ENCODE measurements at regions not wholly inside any gene's neighbourhood (a gene's known extent, or its start where the extent isn't known, plus 50 kb on each side); places are given as distances from the start of the nearest gene placed in this dataset.

GRCh38 chr7:42627101-42627500, 284.8 kb downstream of the C7orf25 start:
- no peak overlapping the region for H3K27ac ChIP-seq
- no peak for DNase-seq (ENCODE audit: low read depth, low spot score)

- H3K27ac ChIP-seq: no peak overlapping the region
- no peak for DNase-seq (ENCODE audit: low read depth, low spot score)
Observed at GRCh38 chr7:42625421-42625820, 286.4 kb downstream of the C7orf25 start.

GRCh38 chr7:42624471-42624870, 287.4 kb downstream of the C7orf25 start:
- H3K27ac ChIP-seq: no peak overlapping the region
- DNase-seq (ENCODE audit: low read depth, low spot score): peak; percentile 20

GRCh38 chr7:42621543-42622219, 290.2 kb downstream of the C7orf25 start:
- DNase-seq (ENCODE audit: low read depth, low spot score): no peak
- H3K27ac ChIP-seq: no peak overlapping the region

- H3K27ac ChIP-seq: no peak overlapping the region
Observed at GRCh38 chr7:42618651-42619360, 293.1 kb downstream of the C7orf25 start.

GRCh38 chr7:42617806-42618457, 293.9 kb downstream of the C7orf25 start:
- no peak for DNase-seq (ENCODE audit: low read depth, low spot score)
- no peak overlapping the region for H3K27ac ChIP-seq

More at GRCh38 chr7:42618651-42619360, 293.1 kb downstream of the C7orf25 start:
- DNase-seq (ENCODE audit: low read depth, low spot score): peak; percentile 49

- no peak overlapping the region for H3K27ac ChIP-seq
- no peak for DNase-seq (ENCODE audit: low read depth, low spot score)
Observed at GRCh38 chr7:42617071-42617765, 294.7 kb downstream of the C7orf25 start.

- DNase-seq (ENCODE audit: low read depth, low spot score): no peak
Observed at GRCh38 chr7:42614636-42615035, 297.2 kb downstream of the C7orf25 start.

GRCh38 chr7:42611961-42612360, 299.9 kb downstream of the C7orf25 start:
- no peak for DNase-seq (ENCODE audit: low read depth, low spot score)
- no peak overlapping the region for H3K27ac ChIP-seq

More at GRCh38 chr7:42614636-42615035, 297.2 kb downstream of the C7orf25 start:
- H3K27ac ChIP-seq: no peak overlapping the region

- no peak for DNase-seq (ENCODE audit: low read depth, low spot score)
- no peak overlapping the region for H3K27ac ChIP-seq
Observed at GRCh38 chr7:42611289-42611928, 300.5 kb downstream of the C7orf25 start.

- H3K27ac ChIP-seq: no peak overlapping the region
- DNase-seq (ENCODE audit: low read depth, low spot score): no peak
Observed at GRCh38 chr7:42606193-42606905, 305.5 kb downstream of the C7orf25 start.

- no peak overlapping the region for H3K27ac ChIP-seq
- no peak for DNase-seq (ENCODE audit: low read depth, low spot score)
Observed at GRCh38 chr7:42605406-42606192, 306.3 kb downstream of the C7orf25 start.

- no peak for DNase-seq (ENCODE audit: low read depth, low spot score)
- no peak overlapping the region for H3K27ac ChIP-seq
Observed at GRCh38 chr7:42603496-42603895, 308.4 kb downstream of the C7orf25 start.

GRCh38 chr7:42597300-42597699, 314.6 kb downstream of the C7orf25 start:
- peak; percentile 72 for DNase-seq (ENCODE audit: low read depth, low spot score)

GRCh38 chr7:42596737-42597136, 315.1 kb downstream of the C7orf25 start:
- DNase-seq (ENCODE audit: low read depth, low spot score): peak; percentile 64
- H3K27ac ChIP-seq: peak overlapping the region; percentile 72

More at GRCh38 chr7:42597300-42597699, 314.6 kb downstream of the C7orf25 start:
- peak overlapping the region; percentile 72 for H3K27ac ChIP-seq

- H3K27ac ChIP-seq: no peak overlapping the region
- no peak for DNase-seq (ENCODE audit: low read depth, low spot score)
Observed at GRCh38 chr7:42593860-42594259, 318.0 kb downstream of the C7orf25 start.

- no peak for DNase-seq (ENCODE audit: low read depth, low spot score)
- H3K27ac ChIP-seq: no peak overlapping the region
Observed at GRCh38 chr7:42590771-42591310, 321.0 kb downstream of the C7orf25 start.

- H3K27ac ChIP-seq: no peak overlapping the region
- no peak for DNase-seq (ENCODE audit: low read depth, low spot score)
Observed at GRCh38 chr7:42588876-42589275, 323.0 kb downstream of the C7orf25 start.
